A673 (cell line): ENCODE measurements at regions not wholly inside any gene's neighbourhood (a gene's known extent, or its start where the extent isn't known, plus 50 kb on each side); places are given as distances from the start of the nearest gene placed in this dataset.
"Not testable (repeated sequence)": the region's sequence is repeated elsewhere in the genome, so short reads cannot be mapped to it uniquely, and the experiment has no call there.

Source experiments
- BruUV-seq: library from RNA; stranded (reverse); fragments of 400-500 nt; replicated peaks from 2 replicates; lab custom pipeline; 2021; lab: Mats Ljungman, UMichigan
- CTCF ChIA-PET: fragments of 300-600 bp; sonication (Branson Sonifier 250); formaldehyde crosslinking; loops from one replicate; lab custom pipeline; 2022; ENCODE audit warnings: antibody characterized with exemption; lab: Charles Lee
- POLR2A ChIA-PET: fragments of 300-600 bp; sonication (Branson Sonifier 250); formaldehyde crosslinking; loops from one replicate; lab custom pipeline; 2022; ENCODE audit warnings: antibody characterized with exemption; ENCODE audit not compliant: low non-redundant PET; lab: Charles Lee
- DNase-seq: peaks from one replicate; pipeline ENCODE4 v3.0.0-alpha.2; 2015; ENCODE audit warnings: low spot score
- H3K27ac ChIP-seq: fragments of 200-600 bp; sonication (generic); 2 replicates; pipeline ENCODE4 v1.5.1; 2016; ENCODE audit warnings: mixed run types, low read depth, mild to moderate bottlenecking, mixed read lengths, antibody characterized with exemption, low read length; ENCODE audit not compliant: poor library complexity, severe bottlenecking
- H3K27me3 ChIP-seq: fragments of 200-600 bp; sonication (generic); replicated peaks from 2 replicates; pipeline ENCODE4 v1.6.1; 2017; ENCODE audit warnings: mixed run types, low read depth, mild to moderate bottlenecking, mixed read lengths, antibody characterized with exemption, low read length; ENCODE audit not compliant: insufficient read depth, poor library complexity
- H3K36me3 ChIP-seq: fragments of 200-600 bp; sonication (generic); 2 replicates; pipeline ENCODE4 v1.6.1; 2016; ENCODE audit warnings: mixed run types, mild to moderate bottlenecking, mixed read lengths, antibody characterized with exemption, low read length; ENCODE audit not compliant: insufficient read depth, poor library complexity, severe bottlenecking
- H3K4me1 ChIP-seq: fragments of 200-600 bp; sonication (generic); 2 replicates; pipeline ENCODE4 v1.6.1; 2017; ENCODE audit warnings: mixed run types, mild to moderate bottlenecking, mixed read lengths, antibody characterized with exemption, low read length; ENCODE audit not compliant: insufficient read depth, poor library complexity, severe bottlenecking
- H3K4me3 ChIP-seq: fragments of 200-600 bp; sonication (generic); 2 replicates; pipeline ENCODE4 v1.5.1; 2016; ENCODE audit warnings: low read depth, mixed run types, mild to moderate bottlenecking, mixed read lengths, low read length; ENCODE audit not compliant: poor library complexity, severe bottlenecking
- H3K9me3 ChIP-seq: fragments of 200-600 bp; sonication (generic); 2 replicates; pipeline ENCODE4 v1.6.1; 2016; ENCODE audit warnings: mixed run types, low read depth, mild to moderate bottlenecking, mixed read lengths, antibody characterized with exemption, low read length; ENCODE audit not compliant: poor library complexity, severe bottlenecking
- CTCF ChIP-seq: fragments of 300-800, 200-600 bp; sonication (generic); conservative IDR thresholded peaks from 2 replicates; pipeline ENCODE4 v1.5.1; 2017; ENCODE audit warnings: low read depth, mild to moderate bottlenecking, antibody characterized with exemption, low read length, moderate library complexity, mixed read lengths
- intact Hi-C: fragments of 100-400 bp; cut with micrococcal nuclease; formaldehyde crosslinking; loops from one replicate; pipeline ENCODE4 v1.10.0; 2022; ENCODE audit not compliant: unreplicated experiment

DNA sequence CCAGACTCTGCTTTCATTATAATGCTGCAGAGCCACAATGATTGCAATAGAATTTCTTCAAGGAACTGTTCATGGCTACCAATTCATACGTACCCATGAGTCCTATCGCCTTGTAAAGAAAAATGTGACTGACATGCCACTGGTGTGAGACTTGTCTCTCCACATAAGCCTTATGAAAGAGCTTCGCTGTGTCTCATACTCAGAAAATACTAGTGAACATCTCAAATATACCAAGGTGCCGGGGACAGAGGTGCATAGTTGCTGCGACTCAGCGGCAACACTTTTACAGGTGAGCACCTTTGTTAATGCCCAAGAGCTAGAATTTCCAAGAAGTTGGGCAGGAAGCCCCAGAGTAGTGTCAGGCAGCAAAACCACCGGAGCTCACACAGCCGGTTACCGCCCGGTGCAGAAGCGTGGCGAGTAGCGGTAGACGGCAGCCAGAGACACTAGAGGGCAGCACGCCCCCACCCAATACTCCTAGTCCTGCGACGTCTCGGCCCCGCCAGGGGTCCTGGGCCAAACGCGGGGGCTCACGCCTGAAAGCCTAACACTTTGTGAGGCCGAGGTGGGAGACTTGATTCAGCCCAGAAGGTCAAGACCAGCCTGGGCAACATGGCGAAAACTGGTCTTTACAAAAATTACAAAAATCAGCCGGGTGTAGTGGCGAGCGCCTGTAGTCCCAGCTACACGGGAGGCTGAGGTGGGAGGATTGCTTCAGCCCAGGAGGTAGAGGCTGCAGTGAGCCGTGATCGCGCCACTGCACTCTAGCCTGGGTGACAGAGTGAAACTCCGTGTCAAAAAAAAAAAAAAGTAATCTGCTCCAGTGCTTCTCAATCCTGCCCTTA lies 50.5 kb upstream of the CCL21 start:
- POLR2A ChIA-PET, H3K27me3 ChIP-seq, BruUV-seq, H3K36me3 ChIP-seq, H3K4me3 ChIP-seq, H3K9me3 ChIP-seq, H3K4me1 ChIP-seq, H3K27ac ChIP-seq: not testable (repeated sequence)
- TF ChIP-seq CTCF = peak; percentile 78
- peak; percentile 63 for DNase-seq
- intact Hi-C loops = loop anchor here (2.0 kb wide), 1 partner anchor 224 kb away; no protein-coding TSS in a partner anchor
- CTCF ChIA-PET = interaction anchor here (0.6 to 2.2 kb wide), 11 partner anchors 8 to 793 kb away, joined by 3 to 11 read pairs (median 5); partner anchors contain the start of gene PIGO
